HFFc6 (cell line): ENCODE measurements at regions not wholly inside any gene's neighbourhood (a gene's known extent, or its start where the extent isn't known, plus 50 kb on each side); places are given as distances from the start of the nearest gene placed in this dataset.

Experiments
- DNase-seq: peaks from one replicate; pipeline ENCODE4 v3.0.0-alpha.2; 2018
- H3K27ac Mint-ChIP-seq: 2 replicates; pipeline ENCODE4 v1.8.0; 2020; ENCODE audit warnings: mild to moderate bottlenecking, mixed read lengths
- H3K27me3 Mint-ChIP-seq: 2 replicates; pipeline ENCODE4 v1.8.0; 2021; ENCODE audit warnings: mild to moderate bottlenecking, moderate library complexity, mixed read lengths; ENCODE audit not compliant: insufficient read depth
- H3K36me3 Mint-ChIP-seq: 2 replicates; pipeline ENCODE4 v1.8.0; 2021; ENCODE audit warnings: low read depth, mixed read lengths
- H3K4me1 Mint-ChIP-seq: 2 replicates; pipeline ENCODE4 v1.8.0; 2020; ENCODE audit warnings: low read depth, mixed read lengths
- H3K4me3 Mint-ChIP-seq: 2 replicates; pipeline ENCODE4 v1.8.0; 2020; ENCODE audit warnings: mild to moderate bottlenecking, moderate library complexity, mixed read lengths
- H3K9me3 Mint-ChIP-seq: 2 replicates; pipeline ENCODE4 v1.8.0; 2020; ENCODE audit warnings: mild to moderate bottlenecking, mixed read lengths
- CTCF ChIP-seq: fragments of 200-600 bp; sonication (generic); IDR thresholded peaks from 2 replicates; pipeline ENCODE4 v1.5.0; 2021; ENCODE audit warnings: antibody characterized with exemption, mild to moderate bottlenecking

GRCh38 chr3:115502128-115502527 is 121.2 kb upstream of the GAP43 start:
- H3K36me3 Mint-ChIP-seq, result no peaks in the 10 kb centered on the region
- TF ChIP-seq CTCF, result no peak
- H3K9me3 Mint-ChIP-seq, result peaks cover 5% of the 10 kb centered on the region; the same call in 1 of the 2 replicates
- H3K27me3 Mint-ChIP-seq, result no peaks in the 10 kb centered on the region
- no peak for DNase-seq
- no peak overlapping the region for H3K4me3 Mint-ChIP-seq
- H3K4me1 Mint-ChIP-seq, result no peaks in the 10 kb centered on the region
- H3K27ac Mint-ChIP-seq, result no peak overlapping the region

DNA sequence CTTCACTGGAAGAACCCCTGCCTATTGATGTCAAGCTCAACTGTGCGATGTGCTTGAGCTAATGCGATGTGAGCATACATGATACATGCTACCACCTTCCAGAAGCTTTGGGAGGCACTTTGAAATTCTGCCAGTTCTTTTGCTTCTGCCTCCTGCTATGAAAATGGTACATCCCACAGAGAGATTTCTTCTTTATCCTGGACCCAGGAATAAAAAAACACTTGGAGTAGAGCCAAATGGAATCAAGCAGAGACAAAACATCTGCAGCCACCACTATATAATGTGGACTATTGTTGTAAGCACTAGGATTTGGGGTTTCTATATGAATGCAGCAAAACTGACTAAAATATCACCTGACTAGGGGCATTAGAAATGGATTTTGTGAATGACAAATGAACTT is 119.9 kb upstream of the GAP43 start:
- Mint-ChIP-seq H3K27ac (no peak overlapping the region), H3K4me3 (no peak overlapping the region), H3K4me1 (no peaks in the 10 kb centered on the region), H3K27me3 (no peaks in the 10 kb centered on the region), H3K9me3 (peaks cover 5% of the 10 kb centered on the region; the same call in 1 of the 2 replicates), H3K36me3 (no peaks in the 10 kb centered on the region)
- no peak for TF ChIP-seq CTCF
- no peak for DNase-seq

- Mint-ChIP-seq H3K27me3 (peaks cover 10% of the 10 kb centered on the region), H3K4me3 (no peak overlapping the region), H3K36me3 (no peaks in the 10 kb centered on the region), H3K4me1 (peaks cover 20% of the 10 kb centered on the region), H3K27ac (no peak overlapping the region), H3K9me3 (peaks cover 5% of the 10 kb centered on the region; the same call in 1 of the 2 replicates)
- TF ChIP-seq CTCF, result no peak
- no peak for DNase-seq
Measured at GRCh38 chr3:115508562-115508961, 114.7 kb upstream of the GAP43 start.

DNA sequence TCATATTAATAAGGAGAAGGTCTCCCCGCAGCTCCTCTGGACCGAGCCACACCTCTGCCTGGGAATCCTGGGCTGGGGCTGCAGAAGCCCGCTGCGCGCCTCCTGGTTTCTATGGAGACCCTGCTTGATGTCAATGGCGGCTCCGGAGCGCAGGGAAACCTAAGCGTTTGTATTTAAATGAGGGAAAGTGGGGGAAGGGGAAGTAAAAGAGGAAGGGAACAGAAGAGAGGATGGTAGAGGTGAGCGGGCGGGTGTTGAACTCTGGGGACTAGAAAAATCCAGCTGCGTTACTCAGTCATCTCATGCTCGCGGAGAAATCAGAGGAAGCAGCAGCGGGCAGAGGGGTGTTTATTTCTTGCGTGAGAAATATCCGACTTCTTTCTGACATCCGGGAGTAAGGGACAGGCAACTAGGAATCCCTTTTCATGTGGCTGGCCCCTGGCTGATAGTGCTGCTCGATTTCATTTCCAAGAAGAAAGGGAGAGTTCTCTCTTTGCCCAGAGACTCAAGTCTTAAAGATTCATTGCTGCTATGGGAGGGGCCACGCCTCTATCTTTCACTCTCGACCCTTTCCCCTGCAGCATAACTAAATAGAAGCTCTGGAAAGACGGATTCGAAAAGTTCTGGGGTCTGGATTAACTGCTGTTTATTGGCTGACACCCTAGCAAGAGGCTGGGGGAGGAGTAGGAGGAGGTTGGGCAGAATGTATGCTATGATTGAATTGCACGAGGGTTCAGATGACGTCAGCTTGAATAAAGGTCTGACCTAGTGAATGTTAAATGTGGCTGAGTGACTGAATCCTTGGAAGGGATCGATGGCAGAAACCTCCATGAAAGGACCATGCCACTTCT is 110.5 kb upstream of the GAP43 start:
- Mint-ChIP-seq H3K9me3 (no peaks in the 10 kb centered on the region), H3K27ac (peak overlapping the region; percentile 39), H3K27me3 (peaks cover 13% of the 10 kb centered on the region), H3K36me3 (no peaks in the 10 kb centered on the region), H3K4me3 (peak overlapping the region; percentile 90), H3K4me1 (peaks cover 21% of the 10 kb centered on the region)
- DNase-seq, result no peak
- TF ChIP-seq CTCF, result no peak

GRCh38 chr3:115513416-115513800 is 109.9 kb upstream of the GAP43 start:
- Mint-ChIP-seq H3K36me3 (no peaks in the 10 kb centered on the region), H3K9me3 (no peaks in the 10 kb centered on the region), H3K27me3 (peaks cover 13% of the 10 kb centered on the region), H3K4me1 (peaks cover 24% of the 10 kb centered on the region), H3K27ac (no peak overlapping the region), H3K4me3 (peak overlapping the region; percentile 90)
- no peak for DNase-seq
- no peak for TF ChIP-seq CTCF
